ENCODE measurements at regions not wholly inside any gene's neighbourhood (a gene's known extent, or its start where the extent isn't known, plus 50 kb on each side); places are given as distances from the start of the nearest gene placed in this dataset.

DNA sequence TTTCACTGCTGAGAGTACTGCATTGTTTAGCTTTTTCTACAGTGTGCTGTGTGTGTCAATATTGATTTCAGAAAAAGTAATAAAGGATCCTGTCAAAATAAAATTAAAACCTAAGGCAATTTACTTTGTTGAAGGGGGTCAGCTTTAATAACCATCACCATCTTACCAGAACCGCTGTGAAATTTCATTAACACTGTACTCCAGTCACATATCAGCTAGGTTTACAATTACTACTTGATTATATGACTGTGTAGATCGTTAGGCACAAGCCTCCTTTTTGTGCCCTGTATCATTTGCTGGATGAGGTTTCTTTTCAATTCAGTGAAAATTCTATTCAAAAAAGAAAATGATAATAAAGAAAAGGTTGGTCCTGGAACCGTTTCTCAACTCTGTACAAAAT is 917.2 kb downstream of the CENPC start:
- DNase-seq (ENCODE audit: low read depth in 2 of 3, low spot score in 2 of 3): no peak

DNA sequence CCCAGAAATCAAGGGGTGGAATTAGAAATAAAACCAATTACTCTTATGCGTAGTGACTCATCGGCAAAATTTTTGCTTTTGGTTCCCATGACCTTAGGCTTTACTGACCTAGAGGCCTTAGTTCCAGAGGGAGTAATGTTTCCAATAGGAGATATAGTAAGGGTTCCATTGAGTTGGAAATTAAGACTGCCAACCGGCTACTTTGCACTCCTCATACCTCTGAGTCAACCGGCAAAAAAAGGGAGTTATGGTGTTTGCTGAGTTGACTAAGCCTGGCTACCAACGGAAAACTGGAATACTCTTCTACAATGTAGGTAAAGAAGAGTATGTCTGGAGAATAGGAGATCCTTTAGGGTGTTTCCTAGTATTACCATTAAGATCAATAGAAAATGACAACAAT is 919.8 kb downstream of the CENPC start:
- no peak for DNase-seq (ENCODE audit: low read depth in 2 of 3, low spot score in 2 of 3)

DNA sequence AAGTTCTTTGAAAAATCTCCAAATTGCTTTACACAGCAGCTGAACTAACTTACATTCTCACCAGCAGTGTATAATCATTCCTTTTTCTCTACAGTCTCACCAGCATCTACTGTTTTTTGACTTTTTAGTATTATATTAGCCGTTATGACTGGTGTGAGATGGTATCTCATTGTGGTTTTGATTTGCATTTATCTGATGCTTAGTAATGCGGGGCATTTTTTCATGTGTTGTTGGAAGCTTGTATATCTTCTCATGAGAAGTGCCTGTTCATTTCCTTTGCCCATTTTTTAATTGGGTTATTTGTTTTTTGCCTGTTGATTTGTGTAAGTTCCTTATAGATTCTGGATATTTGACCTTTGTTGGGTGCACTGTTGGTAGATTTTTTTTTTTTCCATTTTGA is 931.7 kb downstream of the CENPC start:
- no peak for DNase-seq (ENCODE audit: low read depth in 2 of 3, low spot score in 2 of 3)

DNA sequence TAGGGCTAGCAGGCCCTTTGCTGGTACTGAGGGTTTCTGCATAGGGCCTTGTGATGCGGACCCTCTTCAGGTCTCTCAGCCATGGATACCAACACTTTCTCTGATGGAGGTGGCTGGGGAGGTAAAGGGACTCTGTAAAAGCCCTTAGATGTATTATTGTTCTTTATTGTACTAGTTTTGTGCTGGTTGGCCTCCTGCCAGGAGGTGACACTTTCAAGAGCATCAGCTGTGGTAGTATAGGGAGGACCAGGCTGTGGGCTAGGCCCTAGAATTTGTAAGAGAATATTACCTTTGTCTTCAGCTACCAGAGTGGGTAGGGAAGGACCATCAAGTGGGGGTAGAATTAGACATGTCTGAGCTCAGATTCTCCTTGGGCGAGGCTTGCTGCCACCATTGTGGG is 936.3 kb downstream of the CENPC start:
- DNase-seq (ENCODE audit: low read depth in 2 of 3, low spot score in 2 of 3): no peak

DNA sequence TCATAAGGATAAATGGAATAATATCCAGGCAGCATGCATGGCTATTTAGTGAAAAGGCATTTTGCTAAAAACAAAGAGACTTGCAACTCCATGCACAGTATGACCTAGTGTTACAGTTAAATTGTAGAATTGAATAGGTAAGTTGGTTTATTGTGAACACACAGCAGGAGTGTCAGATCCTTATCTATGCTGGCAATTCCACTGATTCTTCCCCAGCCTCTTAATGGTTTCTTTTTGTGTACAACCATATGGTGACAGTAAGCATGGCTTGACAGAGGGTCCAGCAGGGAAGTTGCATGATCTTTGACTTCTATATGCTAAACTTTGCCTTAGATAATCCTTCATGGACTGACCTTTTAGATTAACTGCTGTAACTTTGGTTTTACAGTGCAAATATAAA is 936.6 kb upstream of the EPHA5 start:
- DNase-seq (ENCODE audit: low read depth in 2 of 3, low spot score in 2 of 3): no peak

DNA sequence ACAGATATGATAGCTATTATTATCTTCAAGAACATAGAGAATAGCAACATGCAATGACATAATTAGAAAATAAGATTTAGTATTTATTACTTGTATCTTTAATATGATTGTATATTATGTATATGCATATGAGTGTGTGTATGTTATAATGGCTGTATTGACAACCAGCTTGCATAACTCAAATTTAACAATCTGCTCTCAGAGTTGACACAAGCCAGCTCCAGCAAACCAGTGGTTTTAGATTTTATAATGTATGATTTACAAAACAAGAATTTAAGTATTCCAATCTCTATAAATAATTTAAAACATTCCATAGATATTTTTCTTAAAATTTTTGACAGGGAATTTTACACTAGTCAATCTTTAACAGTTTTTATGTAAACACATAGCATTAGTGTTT is 935.9 kb upstream of the EPHA5 start:
- no peak for DNase-seq (ENCODE audit: low read depth in 2 of 3, low spot score in 2 of 3)

DNA sequence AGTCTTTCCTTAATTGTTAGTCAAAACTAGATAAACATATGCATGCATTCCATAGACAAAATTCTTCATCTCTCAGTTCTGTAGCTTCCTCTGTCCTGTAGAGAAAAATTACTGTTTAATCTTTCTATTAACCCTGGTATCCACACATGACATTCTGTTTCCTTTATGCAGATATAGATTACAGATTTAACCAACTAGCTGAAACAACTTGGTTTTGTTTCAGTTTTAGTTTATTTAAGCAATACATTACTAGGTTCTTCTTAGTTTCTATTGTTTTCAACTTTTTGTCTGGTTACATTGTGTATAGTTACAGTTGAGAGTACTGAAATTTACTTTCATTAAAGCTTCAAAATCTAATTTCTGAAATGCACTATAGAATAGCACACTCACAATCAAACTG is 933.9 kb upstream of the EPHA5 start:
- no peak for DNase-seq (ENCODE audit: low read depth in 2 of 3, low spot score in 2 of 3)

DNA sequence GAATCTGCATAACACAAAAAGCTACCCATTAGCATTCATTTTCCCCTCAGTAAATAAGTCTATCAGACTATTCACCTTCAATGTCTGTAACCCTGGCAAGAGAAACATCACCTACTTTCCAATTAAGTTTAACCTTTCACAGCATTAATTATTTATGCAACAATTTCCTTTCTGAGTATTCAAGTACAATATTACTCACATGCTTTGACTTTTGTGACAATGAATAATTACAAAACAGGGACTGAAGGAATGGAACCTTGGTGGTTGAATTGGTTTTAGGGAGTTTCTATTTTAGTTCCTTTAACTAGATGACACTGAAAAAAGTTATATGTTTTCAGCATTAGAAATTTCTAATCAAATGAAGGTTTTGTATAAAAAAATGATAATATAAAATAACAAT is 932.3 kb upstream of the EPHA5 start:
- DNase-seq (ENCODE audit: low read depth in 2 of 3, low spot score in 2 of 3): no peak

DNA sequence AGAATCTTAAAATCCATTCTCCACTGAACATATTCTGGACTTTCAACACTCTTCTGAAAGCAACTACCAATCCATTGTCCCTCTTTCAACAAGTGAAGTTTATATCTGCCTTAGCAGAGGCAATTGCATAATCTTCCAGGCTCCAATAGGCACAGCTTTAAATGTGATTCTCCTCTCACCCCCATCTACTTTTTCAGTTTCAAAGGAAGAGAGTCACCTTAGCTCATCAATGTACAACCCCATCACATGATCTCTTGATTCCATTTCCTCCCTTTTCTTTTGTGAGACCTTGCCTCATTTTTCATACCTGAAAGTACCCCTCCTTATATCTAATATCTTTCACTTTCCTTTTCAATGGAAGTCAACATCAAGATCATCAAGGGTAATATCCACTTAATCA is 921.7 kb upstream of the EPHA5 start:
- no peak for DNase-seq (ENCODE audit: low read depth in 2 of 3, low spot score in 2 of 3)

DNA sequence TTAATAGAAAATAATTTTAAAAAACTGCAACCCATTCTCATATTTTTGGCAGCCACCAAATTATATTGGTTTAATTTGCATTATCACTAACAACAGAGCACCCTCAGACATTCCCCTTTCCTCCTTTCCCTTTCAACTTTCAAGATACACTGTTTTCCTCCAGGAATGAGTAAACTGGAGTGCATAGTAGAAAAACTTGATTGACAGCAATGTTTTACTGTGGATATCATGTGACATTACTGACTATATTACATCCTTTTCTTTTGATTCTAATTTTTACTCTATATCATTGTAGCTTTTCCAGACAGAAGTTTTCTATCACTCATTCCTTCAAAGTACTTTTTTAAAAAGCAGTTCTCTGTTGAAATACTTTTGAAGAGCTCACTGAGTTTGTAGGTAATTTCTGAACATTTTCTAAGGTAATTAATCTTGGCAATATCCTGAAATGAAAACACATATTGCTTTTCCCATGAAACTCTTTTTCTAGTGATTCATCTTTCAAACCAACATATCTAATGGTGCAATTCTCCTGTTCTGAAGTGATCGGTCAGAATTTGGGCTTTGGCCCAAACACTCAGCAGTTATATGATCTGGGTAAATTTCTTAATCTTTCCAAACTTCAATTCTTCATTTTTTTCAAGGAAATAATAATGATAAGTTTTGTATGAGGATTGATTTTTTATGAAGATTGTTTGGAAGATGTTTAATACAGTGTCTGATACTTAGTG is 920.4 kb upstream of the EPHA5 start:
- DNase-seq (ENCODE audit: low read depth in 2 of 3, low spot score in 2 of 3): no peak

DNA sequence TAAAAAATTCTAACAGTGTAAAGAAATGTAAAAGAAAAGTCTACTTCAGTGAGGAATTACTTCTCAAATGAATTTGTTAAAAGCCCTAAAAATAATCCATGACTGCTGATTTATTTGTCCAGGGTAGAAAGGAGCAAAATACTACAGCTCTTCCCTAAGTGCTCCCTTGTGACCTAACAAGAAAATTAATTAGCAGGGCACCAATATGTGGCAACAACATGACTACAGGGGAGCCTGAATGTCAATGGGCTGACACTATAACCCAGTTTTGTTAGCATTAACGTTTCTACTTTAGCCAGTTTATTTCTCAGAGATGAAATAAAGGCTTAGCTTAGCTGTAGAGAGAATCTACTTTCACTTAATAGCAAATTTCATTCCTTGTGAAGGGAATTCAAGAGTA is 918.9 kb upstream of the EPHA5 start:
- DNase-seq (ENCODE audit: low read depth in 2 of 3, low spot score in 2 of 3): no peak

DNA sequence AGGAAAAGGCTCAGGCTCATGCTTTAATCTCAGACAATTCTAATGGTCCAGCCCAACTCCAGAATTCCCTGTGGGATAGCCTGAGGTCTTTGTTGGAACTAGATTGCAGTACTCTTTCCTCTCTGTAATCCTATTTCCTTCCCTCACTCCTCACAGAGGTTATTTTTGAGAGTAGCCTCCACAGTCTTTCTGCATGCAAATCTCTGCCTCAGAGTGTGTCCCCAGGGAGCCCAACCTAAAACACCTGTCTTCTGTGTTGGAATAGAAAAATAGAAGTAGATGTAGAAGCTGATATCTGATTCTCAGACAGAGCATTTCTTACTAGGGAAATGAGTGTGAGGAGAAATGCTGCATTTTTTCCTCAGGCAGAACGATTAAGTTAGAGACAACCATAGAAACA is 915.5 kb upstream of the EPHA5 start:
- DNase-seq (ENCODE audit: low read depth in 2 of 3, low spot score in 2 of 3): no peak

DNA sequence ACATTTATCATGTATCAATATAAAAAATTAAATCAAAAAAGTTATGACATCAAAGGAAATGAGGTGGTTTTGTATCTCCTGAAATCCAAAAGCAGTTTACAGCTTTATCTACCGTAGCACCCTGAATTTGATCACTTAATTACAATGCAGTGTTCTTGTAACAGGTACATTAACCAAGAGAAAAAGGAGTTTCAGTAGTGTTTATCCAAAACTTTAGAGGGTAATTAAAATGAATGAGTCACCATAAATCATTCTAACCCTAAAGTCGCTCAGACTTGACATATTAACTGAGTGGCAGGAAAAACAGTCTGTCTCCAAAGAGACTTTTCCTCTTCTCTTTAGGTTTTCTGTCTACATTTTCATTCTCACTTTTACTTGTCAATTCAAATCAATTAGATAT is 907.6 kb upstream of the EPHA5 start:
- DNase-seq (ENCODE audit: low read depth in 2 of 3, low spot score in 2 of 3): no peak

DNA sequence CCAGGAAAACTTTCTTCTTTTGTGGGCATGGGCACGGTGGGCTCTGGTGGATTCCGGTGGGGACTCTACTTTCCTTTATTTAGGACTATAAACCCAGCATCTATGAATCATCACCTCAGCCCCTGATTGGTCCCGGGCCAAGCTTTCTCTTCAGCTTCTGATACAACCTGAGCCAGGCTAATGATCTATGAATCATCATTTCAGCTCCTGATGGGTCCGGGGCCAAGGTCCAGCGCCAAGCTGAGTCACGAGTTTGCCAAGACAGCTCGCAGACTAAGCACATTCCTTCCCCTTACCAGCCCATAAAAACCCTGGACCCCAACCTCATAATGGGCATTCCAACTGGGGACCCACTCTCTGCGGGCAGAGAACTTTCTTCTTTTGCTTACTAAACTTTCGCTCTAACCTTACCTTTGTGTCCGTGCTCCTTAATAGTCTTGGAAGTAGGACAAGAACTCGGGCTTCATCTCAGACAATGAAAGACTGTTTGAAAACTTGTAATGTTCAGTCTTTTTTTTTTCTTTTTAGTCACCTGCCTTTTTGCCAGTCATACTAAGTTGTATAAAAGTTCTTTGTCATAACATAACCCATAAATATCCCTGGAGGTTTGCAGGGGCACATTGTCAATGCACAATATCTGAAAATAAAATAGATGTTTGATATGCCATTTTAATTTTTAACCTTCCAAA is 904.9 kb upstream of the EPHA5 start:
- no peak for DNase-seq (ENCODE audit: low read depth in 2 of 3, low spot score in 2 of 3)

DNA sequence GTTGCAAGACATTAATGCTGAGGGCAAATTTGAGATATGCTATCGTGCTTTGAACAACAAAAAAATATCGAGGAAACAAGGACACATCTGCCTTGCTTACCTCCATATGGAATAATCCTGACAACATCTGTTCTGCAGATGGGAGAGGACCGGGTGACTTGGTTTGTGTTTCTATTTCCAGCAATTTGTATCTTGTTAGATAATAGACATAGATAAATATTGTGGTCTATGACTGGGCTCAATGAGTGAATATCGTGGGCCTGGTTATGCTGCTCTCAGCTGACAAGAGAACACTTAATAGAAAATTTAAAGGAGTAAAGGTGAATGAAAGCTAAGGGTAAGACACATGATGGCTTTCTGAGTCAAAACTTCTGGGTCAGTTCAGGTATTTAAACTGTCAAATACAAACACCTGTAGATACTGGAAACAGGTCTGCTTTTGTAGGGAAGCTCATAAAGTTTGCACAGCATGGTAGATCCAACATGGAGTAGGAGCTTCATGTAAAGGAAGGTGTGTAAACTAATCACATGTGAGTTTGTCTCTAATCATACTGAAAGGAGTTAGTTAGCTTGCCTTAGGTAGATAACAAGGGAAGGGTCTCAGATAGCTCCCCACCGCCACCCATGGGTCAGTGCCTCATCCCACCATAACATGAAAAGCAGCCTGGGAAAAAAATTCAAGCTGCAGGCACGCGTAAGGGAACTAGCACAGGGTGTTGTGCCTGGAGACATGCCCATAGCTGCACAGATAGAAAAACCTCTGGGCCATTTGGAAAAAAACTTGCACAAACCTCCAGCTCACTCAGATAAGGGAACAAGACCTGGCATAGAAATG is 904.1 kb upstream of the EPHA5 start:
- no peak for DNase-seq (ENCODE audit: low read depth in 2 of 3, low spot score in 2 of 3)

DNA sequence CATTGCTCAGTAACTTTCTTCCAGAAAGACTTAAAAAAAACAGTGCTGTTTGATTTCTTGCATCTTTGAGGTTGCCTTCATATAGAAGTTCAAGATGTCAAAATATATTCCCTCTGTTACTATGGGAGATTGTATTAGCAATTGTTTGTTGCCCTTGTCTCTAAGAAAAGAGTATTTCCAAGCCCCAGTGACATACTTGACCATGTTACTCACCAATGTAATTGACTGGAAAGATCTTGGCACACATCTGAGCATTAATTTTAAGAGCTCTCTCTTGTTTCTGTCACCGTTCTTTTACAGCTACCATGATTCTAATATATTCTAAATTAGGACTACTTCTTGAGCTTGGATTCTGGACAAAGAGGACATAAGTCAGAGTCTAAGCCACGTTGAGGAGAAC is 902.7 kb upstream of the EPHA5 start:
- no peak for DNase-seq (ENCODE audit: low read depth in 2 of 3, low spot score in 2 of 3)

DNA sequence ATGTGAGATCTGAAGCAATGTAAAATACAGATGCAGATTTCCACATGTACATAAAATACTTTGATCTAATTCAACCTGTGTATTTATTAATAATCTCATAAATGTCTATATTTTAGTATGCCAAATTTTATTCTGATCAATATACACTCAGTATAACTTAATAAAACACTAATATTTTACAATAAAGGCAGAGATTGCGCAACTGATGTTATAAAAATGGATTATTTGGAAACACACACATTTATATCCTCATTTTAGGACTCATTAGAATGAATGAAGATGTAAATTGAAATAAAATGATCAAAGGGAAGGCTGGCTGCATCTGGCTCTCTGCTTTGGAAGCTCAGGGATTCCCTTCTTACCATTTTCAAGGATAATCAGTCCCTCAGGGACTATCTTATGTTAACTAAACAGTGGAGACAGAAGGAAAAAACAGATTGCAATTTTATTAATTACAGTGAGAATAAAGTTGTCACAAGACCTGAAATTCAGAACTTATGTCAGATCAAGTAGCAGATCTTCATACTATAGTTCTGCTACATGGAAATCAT is 900.9 kb upstream of the EPHA5 start:
- DNase-seq (ENCODE audit: low read depth in 2 of 3, low spot score in 2 of 3): no peak

DNA sequence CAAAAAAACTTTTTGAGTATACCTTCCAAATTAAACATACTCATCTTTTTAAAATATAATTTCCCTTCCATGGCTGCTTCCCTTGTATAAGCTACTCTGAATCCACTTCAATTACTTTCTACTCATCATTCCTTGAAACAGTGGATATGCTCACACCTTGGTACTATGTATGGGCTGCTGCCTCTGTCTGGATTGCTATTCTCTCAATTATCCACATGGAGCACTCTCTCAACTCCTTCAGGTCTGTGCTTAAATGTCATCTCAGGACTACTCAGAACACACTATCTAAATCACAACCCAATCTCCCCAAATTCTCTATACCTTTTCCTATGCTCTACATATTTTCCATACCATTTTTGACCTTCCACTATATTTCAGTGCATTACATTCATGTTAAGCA is 898.9 kb upstream of the EPHA5 start:
- DNase-seq (ENCODE audit: low read depth in 2 of 3, low spot score in 2 of 3): no peak

DNA sequence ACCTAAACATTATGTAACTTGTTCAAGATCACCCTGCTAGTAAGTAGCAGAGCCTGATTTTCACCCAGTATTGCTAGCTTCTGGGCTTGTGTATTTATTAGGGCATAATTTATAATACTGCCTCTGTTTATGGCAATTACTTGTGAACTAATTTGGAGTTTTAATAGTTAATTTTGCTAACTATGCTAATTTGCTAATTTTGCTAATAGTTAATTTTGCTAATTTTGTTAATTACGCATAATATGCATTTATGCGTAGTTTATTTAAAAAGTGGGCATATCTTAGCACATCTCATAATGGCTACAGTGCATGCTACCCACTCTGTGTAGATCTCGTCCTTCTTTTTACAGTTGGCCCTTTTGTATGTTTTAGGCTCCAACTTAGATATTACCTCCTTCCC is 898.1 kb upstream of the EPHA5 start:
- DNase-seq (ENCODE audit: low read depth in 2 of 3, low spot score in 2 of 3): no peak

DNA sequence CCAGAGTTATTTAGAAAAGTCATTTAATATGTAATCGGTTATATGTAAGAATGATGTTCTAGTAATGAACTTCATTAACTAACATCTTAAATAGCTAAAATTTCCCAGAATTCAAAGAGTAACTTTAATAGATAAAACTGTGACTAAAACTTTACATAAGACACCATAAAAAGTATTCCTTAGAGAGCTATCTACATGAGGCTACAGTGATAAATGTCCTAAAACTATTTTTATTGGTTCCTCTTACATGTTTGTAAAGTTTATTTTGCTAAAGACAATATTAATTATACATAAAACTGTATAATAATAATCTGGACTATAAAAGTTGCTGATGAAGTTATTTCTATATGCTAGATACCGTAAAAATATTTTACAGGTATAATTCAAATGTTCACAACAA is 897.7 kb upstream of the EPHA5 start:
- DNase-seq (ENCODE audit: low read depth in 2 of 3, low spot score in 2 of 3): no peak

DNA sequence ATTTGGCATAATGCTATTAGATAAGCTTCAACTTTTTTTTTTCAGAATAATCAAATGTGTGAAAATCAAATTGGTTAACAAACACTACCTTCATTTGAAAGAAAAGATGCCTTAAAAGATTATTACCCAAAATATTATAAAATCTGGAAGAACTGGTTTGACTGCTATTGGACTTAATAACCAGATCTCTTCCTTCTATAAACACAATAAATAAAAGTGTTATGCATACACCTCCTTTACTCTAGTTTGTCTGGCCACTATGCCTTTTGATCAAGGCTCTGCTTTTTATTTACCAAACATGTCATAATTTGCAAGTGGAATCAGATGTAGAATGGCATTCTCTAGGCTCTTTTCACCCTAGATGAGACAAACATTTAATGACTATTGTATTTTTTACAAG is 897.3 kb upstream of the EPHA5 start:
- DNase-seq (ENCODE audit: low read depth in 2 of 3, low spot score in 2 of 3): no peak

DNA sequence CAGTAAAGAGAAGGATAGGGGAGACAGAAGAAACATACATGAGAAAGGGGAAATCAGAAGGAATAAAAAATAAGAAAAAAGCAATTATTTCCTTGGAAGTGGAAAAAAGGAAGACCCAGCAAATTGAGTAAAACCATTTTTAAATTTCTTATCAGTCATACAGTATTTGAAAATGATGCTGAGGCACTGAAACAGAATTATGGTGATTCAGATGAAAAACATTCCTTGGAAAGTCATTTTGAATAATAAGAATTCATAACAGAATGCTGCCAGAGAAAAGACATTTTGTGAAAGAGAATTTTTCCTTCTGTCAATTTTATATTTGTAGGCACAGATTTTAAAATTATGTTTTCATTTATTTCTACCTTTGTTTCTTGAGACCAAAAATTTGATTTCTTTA is 895.5 kb upstream of the EPHA5 start:
- no peak for DNase-seq (ENCODE audit: low read depth in 2 of 3, low spot score in 2 of 3)

Data from activated CD8-positive, alpha-beta memory T cell treated with anti-CD3 and anti-CD28 coated beads for 48 hours (primary cell).